IPS-15b (cell line): ENCODE measurements at regions not wholly inside any gene's neighbourhood (a gene's known extent, or its start where the extent isn't known, plus 50 kb on each side); places are given as distances from the start of the nearest gene placed in this dataset.
"Not testable (repeated sequence)": the region's sequence is repeated elsewhere in the genome, so short reads cannot be mapped to it uniquely, and the experiment has no call there.

Source experiments
- H3K27me3 ChIP-seq: one replicate; pipeline ENCODE4 v1.6.1; 2013; ENCODE audit warnings: low read length; ENCODE audit not compliant: control insufficient read depth, insufficient read depth
- H3K36me3 ChIP-seq: one replicate; pipeline ENCODE4 v1.6.1; 2013; ENCODE audit warnings: low read length; ENCODE audit not compliant: control insufficient read depth, insufficient read depth
- H3K4me1 ChIP-seq: one replicate; pipeline ENCODE4 v1.6.1; 2013; ENCODE audit warnings: mild to moderate bottlenecking, low read length; ENCODE audit not compliant: control insufficient read depth, insufficient read depth
- H3K4me3 ChIP-seq: one replicate; pipeline ENCODE4 v1.5.1; 2013; ENCODE audit warnings: low read depth, low read length
- H3K9ac ChIP-seq: one replicate; pipeline ENCODE4 v1.6.1; 2013; ENCODE audit warnings: low read depth, mild to moderate bottlenecking, low read length
- H3K9me3 ChIP-seq: one replicate; pipeline ENCODE4 v1.6.1; 2013; ENCODE audit warnings: mild to moderate bottlenecking, low read length; ENCODE audit not compliant: control insufficient read depth, insufficient read depth

- not testable (repeated sequence) for H3K36me3 ChIP-seq, H3K9me3 ChIP-seq, H3K27me3 ChIP-seq
- Histone ChIP-seq H3K9ac (peak overlapping the region; percentile 97), H3K4me1 (peaks cover 35% of the 10 kb centered on the region), H3K4me3 (peak overlapping the region; percentile 72)
These were observed 870.3 kb downstream of the TBL1XR1 start for GRCh38 chr3:176326894-176327490.

DNA sequence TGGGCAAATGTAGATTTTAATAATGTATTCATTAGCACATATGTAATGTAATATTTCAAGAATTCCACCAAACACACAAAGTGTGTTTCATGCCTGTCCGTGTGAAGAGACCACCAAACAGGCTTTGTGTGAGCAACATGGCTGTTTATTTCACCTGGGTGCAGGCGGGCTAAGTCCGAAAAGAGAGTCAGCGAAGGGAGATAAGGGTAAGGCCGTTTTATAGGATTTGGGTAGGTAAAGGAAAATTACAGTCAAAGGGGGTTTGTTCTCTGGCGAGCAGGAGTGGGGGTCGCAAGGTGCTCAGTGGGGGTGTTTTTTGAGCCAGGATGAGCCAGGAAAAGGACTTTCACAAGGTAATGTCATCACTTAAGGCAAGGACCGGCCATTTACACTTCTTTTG is 875.8 kb downstream of the TBL1XR1 start:
- H3K4me1 ChIP-seq, H3K27me3 ChIP-seq, H3K9me3 ChIP-seq, H3K36me3 ChIP-seq: not testable (repeated sequence)
- peak overlapping the region; percentile 66 for H3K4me3 ChIP-seq
- peak overlapping the region; percentile 72 for H3K9ac ChIP-seq

DNA sequence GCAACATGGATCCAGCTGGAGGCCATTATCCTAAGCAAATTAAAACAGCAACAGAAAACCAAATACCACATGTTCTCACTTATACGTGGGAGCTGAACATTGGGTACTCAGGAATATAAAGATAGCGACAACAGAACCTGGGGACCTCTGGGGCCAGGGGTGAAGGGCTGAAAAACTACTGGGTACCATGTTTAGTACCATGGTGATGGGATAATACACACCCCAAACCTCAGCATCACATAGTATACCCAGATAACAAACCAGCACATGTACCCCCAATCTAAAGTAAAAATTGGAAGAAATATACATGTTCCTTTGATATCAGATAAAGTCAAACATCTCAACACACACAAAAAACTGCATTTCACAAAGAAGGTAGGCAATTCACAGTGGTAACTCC is 876.2 kb downstream of the TBL1XR1 start:
- H3K4me1 ChIP-seq = peaks cover 4% of the 10 kb centered on the region
- peak overlapping the region; percentile 66 for H3K4me3 ChIP-seq
- H3K36me3 ChIP-seq = no peaks in the 10 kb centered on the region
- peak overlapping the region; percentile 72 for H3K9ac ChIP-seq
- H3K9me3 ChIP-seq = no peaks in the 10 kb centered on the region
- H3K27me3 ChIP-seq = no peaks in the 10 kb centered on the region

- Histone ChIP-seq H3K4me1 (peaks cover 9% of the 10 kb centered on the region), H3K9me3 (no peaks in the 10 kb centered on the region), H3K4me3 (no peak overlapping the region), H3K27me3 (no peaks in the 10 kb centered on the region), H3K9ac (no peak overlapping the region), H3K36me3 (peaks cover 3% of the 10 kb centered on the region)
These were observed 883.9 kb downstream of the TBL1XR1 start for GRCh38 chr3:176313426-176313825.

DNA sequence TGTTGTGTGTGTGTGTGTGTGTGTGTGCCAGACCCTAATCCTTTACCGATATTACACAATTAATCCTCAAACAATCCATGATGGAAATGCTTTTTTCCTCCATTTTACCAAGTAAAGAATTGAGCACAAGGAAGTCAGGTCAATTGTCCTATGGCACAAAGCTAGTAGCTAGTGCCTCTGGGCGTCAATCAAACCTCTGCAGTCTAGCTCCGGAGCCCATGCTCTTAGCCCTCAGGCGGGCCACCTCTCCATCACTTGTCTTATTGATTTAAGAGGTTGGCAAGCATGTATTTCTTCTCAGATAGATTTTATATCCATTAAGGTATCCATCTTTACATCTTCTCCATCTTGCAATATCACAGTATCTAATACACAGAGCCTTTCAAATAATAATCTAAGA is 886.6 kb downstream of the TBL1XR1 start:
- no peaks in the 10 kb centered on the region for H3K9me3 ChIP-seq
- H3K9ac ChIP-seq = no peak overlapping the region
- peaks cover 5% of the 10 kb centered on the region for H3K4me1 ChIP-seq
- H3K27me3 ChIP-seq = no peaks in the 10 kb centered on the region
- no peak overlapping the region for H3K4me3 ChIP-seq
- H3K36me3 ChIP-seq = peaks cover 3% of the 10 kb centered on the region

GRCh38 chr3:176302271-176302670 is 895.0 kb downstream of the TBL1XR1 start:
- H3K4me3 ChIP-seq = no peak overlapping the region
- H3K9me3 ChIP-seq = no peaks in the 10 kb centered on the region
- H3K4me1 ChIP-seq = peaks cover 12% of the 10 kb centered on the region

DNA sequence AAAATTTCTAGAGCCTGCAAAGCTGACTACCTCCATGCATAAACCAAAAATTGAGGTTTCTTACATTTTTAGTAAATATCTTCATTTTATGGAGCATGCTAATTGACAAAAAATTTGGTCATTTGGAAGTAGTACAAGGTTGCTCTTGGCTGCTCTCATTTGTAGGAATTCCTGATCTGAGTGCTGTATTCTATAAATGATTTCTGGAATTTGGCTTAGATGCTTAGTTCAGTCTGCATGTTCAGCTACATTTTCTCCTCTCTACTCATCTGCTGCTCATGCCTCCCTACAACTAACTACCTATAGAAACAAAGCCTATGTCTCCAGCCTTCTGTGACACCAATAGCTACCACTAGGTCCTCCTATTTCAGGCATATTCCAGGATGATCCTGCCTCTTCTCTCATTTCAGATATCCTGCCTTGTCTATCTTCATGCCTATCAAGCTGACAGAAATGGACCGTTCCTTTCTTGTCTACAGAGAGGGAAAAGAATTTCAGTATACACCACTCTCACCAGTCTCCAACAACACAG is 901.1 kb downstream of the TBL1XR1 start:
- peaks cover 2% of the 10 kb centered on the region for H3K36me3 ChIP-seq
- H3K4me3 ChIP-seq = no peak overlapping the region
- no peaks in the 10 kb centered on the region for H3K27me3 ChIP-seq
- no peak overlapping the region for H3K9ac ChIP-seq
- H3K9me3 ChIP-seq = no peaks in the 10 kb centered on the region
- H3K4me1 ChIP-seq = peaks cover 14% of the 10 kb centered on the region

More at GRCh38 chr3:176302271-176302670, 895.0 kb downstream of the TBL1XR1 start:
- H3K9ac ChIP-seq = no peak overlapping the region
- no peaks in the 10 kb centered on the region for H3K27me3 ChIP-seq
- H3K36me3 ChIP-seq = no peaks in the 10 kb centered on the region

DNA sequence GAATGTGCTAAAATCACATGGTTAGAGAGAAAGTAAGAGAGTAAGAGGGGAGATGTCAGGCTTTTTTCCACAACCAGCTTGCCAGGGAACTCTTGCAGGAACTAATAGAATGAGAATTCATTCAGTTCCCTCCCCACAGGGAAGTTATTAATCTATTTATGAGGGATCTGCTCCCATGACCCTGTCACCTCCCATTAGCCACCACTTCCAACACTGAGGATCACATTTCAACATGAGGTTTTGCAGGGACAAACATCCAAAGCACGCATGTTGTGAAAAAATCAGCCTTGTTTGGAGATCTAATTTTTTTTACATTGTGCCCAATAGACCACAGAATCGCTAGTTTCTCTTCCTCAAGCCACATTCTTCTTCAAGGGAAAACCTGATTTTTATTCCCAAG is 904.0 kb downstream of the TBL1XR1 start:
- H3K4me3 ChIP-seq = no peak overlapping the region
- H3K9me3 ChIP-seq = no peaks in the 10 kb centered on the region
- H3K9ac ChIP-seq = no peak overlapping the region
- peaks cover 11% of the 10 kb centered on the region for H3K4me1 ChIP-seq
- peaks cover 2% of the 10 kb centered on the region for H3K36me3 ChIP-seq
- H3K27me3 ChIP-seq = no peaks in the 10 kb centered on the region

DNA sequence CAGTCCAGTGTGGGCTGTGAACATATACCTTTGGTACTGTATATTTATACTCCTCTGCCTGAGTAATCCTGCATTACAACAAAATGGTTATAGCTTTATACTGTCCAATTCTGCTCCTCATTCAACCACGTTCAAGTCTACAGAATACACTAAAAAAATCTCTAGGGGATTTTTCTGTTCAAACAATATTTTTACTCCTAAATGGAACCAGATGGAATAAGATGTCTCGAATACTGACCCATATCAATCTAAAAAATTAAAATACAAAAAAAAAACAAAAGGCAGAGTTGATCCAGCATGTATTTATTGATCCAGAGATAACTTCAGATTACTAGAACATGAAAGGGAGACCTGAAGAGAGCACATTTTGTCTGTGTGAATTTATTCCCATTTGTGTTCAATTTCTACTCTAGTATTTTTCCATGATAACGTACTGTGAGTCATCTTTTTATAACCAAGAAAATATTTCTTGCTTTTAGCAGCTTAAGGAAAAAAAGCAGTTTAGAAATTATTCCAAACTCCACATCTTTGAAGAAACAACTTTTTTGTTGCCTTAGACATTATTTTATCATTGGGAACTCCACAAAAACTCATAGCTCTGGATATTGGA is 910.7 kb downstream of the TBL1XR1 start:
- no peaks in the 10 kb centered on the region for H3K27me3 ChIP-seq
- H3K36me3 ChIP-seq = peaks cover 2% of the 10 kb centered on the region
- no peak overlapping the region for H3K9ac ChIP-seq

GRCh38 chr3:176275538-176275937 is 921.7 kb downstream of the TBL1XR1 start:
- H3K27me3 ChIP-seq = no peaks in the 10 kb centered on the region
- H3K36me3 ChIP-seq = no peaks in the 10 kb centered on the region
- no peaks in the 10 kb centered on the region for H3K4me1 ChIP-seq
- no peaks in the 10 kb centered on the region for H3K9me3 ChIP-seq
- H3K4me3 ChIP-seq = no peak overlapping the region
- H3K9ac ChIP-seq = no peak overlapping the region

More for the DNA sequence above, 910.7 kb downstream of the TBL1XR1 start:
- Histone ChIP-seq H3K4me1 (no peaks in the 10 kb centered on the region), H3K9me3 (no peaks in the 10 kb centered on the region), H3K4me3 (no peak overlapping the region)

DNA sequence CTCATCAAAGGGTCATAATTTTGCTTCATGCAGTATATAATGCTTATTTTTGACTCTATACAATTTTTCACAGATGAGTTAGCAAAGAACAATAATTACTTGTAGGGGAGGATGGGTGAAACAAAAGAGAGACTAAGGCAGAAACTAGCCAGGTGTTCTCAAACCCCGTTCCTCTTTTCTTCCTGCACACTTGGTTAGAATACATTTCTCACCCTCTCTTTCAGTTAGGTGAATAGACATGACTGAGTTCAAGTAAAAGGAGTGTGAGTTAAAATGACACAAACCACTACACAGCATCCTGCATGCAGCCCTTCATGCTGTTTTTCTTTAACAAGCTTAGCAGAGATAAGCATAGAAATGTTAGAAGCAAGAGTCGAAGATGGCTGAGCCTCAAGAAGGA is 922.2 kb downstream of the TBL1XR1 start:
- Histone ChIP-seq H3K27me3 (no peaks in the 10 kb centered on the region), H3K9me3 (no peaks in the 10 kb centered on the region), H3K9ac (no peak overlapping the region), H3K36me3 (no peaks in the 10 kb centered on the region), H3K4me1 (no peaks in the 10 kb centered on the region), H3K4me3 (no peak overlapping the region)

DNA sequence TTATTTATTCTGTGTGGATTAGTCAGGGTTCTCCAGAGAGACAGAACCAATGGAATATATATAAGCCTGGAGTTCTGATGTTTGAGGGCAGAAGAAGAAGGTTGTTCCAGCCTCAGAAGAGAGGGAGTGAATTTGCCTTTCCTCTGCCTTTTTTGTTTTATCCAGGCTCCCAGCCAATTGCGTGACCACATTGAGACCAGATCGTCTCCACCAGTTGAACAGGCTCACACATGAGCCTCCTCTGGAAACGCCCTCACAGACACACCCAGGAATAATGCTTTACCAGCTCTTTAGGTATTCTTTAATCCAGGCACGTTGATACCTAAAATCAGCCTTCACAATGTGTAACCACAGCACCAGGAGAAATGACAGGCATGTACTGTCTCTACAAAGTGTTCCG is 923.1 kb downstream of the TBL1XR1 start:
- H3K4me1 ChIP-seq = no peaks in the 10 kb centered on the region
- H3K27me3 ChIP-seq = no peaks in the 10 kb centered on the region
- no peak overlapping the region for H3K9ac ChIP-seq
- no peak overlapping the region for H3K4me3 ChIP-seq
- no peaks in the 10 kb centered on the region for H3K36me3 ChIP-seq
- no peaks in the 10 kb centered on the region for H3K9me3 ChIP-seq
